ENCODE measurements at regions not wholly inside any gene's neighbourhood (a gene's known extent, or its start where the extent isn't known, plus 50 kb on each side); places are given as distances from the start of the nearest gene placed in this dataset.
A peak's percentile ranks its signal among the peaks of the same experiment; 100 is the strongest.

- Mint-ChIP-seq H3K36me3 (ENCODE audit: unreplicated experiment) (no peaks in the 10 kb centered on the region), H3K4me1 (ENCODE audit: unreplicated experiment) (peaks cover 31% of the 10 kb centered on the region), H3K27me3 (ENCODE audit: unreplicated experiment) (no peaks in the 10 kb centered on the region), H3K4me3 (ENCODE audit: unreplicated experiment) (no peak overlapping the region), H3K9me3 (ENCODE audit: unreplicated experiment) (no peaks in the 10 kb centered on the region), H3K27ac (ENCODE audit: unreplicated experiment) (peak overlapping the region; percentile 7)
- TF ChIP-seq CTCF (IDR thresholded peaks at IDR 0.05) = no peak
- no peak for DNase-seq (ENCODE audit: extremely low spot score, unreplicated experiment)
Measured at GRCh38 chr6:139640921-139641320, 266.5 kb upstream of the CITED2 start.

GRCh38 chr6:139640448-139640847 is 266.0 kb upstream of the CITED2 start:
- no peak for TF ChIP-seq CTCF (IDR thresholded peaks at IDR 0.05)
- peaks cover 31% of the 10 kb centered on the region for H3K4me1 Mint-ChIP-seq (ENCODE audit: unreplicated experiment)
- H3K9me3 Mint-ChIP-seq (ENCODE audit: unreplicated experiment) = no peaks in the 10 kb centered on the region
- no peak for DNase-seq (ENCODE audit: extremely low spot score, unreplicated experiment)
- peak overlapping the region; percentile 7 for H3K27ac Mint-ChIP-seq (ENCODE audit: unreplicated experiment)
- H3K4me3 Mint-ChIP-seq (ENCODE audit: unreplicated experiment) = no peak overlapping the region
- H3K36me3 Mint-ChIP-seq (ENCODE audit: unreplicated experiment) = no peaks in the 10 kb centered on the region
- H3K27me3 Mint-ChIP-seq (ENCODE audit: unreplicated experiment) = no peaks in the 10 kb centered on the region

- Mint-ChIP-seq H3K9me3 (ENCODE audit: unreplicated experiment) (no peaks in the 10 kb centered on the region), H3K27me3 (ENCODE audit: unreplicated experiment) (no peaks in the 10 kb centered on the region), H3K4me1 (ENCODE audit: unreplicated experiment) (peaks cover 22% of the 10 kb centered on the region), H3K27ac (ENCODE audit: unreplicated experiment) (no peak overlapping the region), H3K4me3 (ENCODE audit: unreplicated experiment) (no peak overlapping the region), H3K36me3 (ENCODE audit: unreplicated experiment) (no peaks in the 10 kb centered on the region)
- DNase-seq (ENCODE audit: extremely low spot score, unreplicated experiment) = no peak
- no peak for TF ChIP-seq CTCF (IDR thresholded peaks at IDR 0.05)
Measured at GRCh38 chr6:139639507-139639906, 265.1 kb upstream of the CITED2 start.

GRCh38 chr6:139638179-139638941 is 263.9 kb upstream of the CITED2 start:
- H3K4me3 Mint-ChIP-seq (ENCODE audit: unreplicated experiment) = no peak overlapping the region
- H3K27ac Mint-ChIP-seq (ENCODE audit: unreplicated experiment) = no peak overlapping the region
- TF ChIP-seq CTCF (IDR thresholded peaks at IDR 0.05) = no peak
- no peaks in the 10 kb centered on the region for H3K36me3 Mint-ChIP-seq (ENCODE audit: unreplicated experiment)
- DNase-seq (ENCODE audit: extremely low spot score, unreplicated experiment) = no peak
- no peaks in the 10 kb centered on the region for H3K27me3 Mint-ChIP-seq (ENCODE audit: unreplicated experiment)
- H3K4me1 Mint-ChIP-seq (ENCODE audit: unreplicated experiment) = peaks cover 14% of the 10 kb centered on the region
- no peaks in the 10 kb centered on the region for H3K9me3 Mint-ChIP-seq (ENCODE audit: unreplicated experiment)

- no peaks in the 10 kb centered on the region for H3K27me3 Mint-ChIP-seq (ENCODE audit: unreplicated experiment)
- no peak overlapping the region for H3K4me3 Mint-ChIP-seq (ENCODE audit: unreplicated experiment)
- DNase-seq (ENCODE audit: extremely low spot score, unreplicated experiment) = no peak
- H3K4me1 Mint-ChIP-seq (ENCODE audit: unreplicated experiment) = peaks cover 14% of the 10 kb centered on the region
- no peaks in the 10 kb centered on the region for H3K36me3 Mint-ChIP-seq (ENCODE audit: unreplicated experiment)
- H3K27ac Mint-ChIP-seq (ENCODE audit: unreplicated experiment) = no peak overlapping the region
- no peaks in the 10 kb centered on the region for H3K9me3 Mint-ChIP-seq (ENCODE audit: unreplicated experiment)
- no peak for TF ChIP-seq CTCF (IDR thresholded peaks at IDR 0.05)
Measured at GRCh38 chr6:139637766-139638165, 263.3 kb upstream of the CITED2 start.

Data from osteocyte (in vitro differentiated cells).